HepG2 (cell line): ENCODE measurements at regions not wholly inside any gene's neighbourhood (a gene's known extent, or its start where the extent isn't known, plus 50 kb on each side); places are given as distances from the start of the nearest gene placed in this dataset.

Experiments
- ATAC-seq: fragments of 200-7000 bp; cut with Tn5 transposase; 3 replicates; pipeline ENCODE4 v1.9.1; 2020; ENCODE audit warnings: mild to moderate bottlenecking, moderate library complexity
- BruUV-seq: library from RNA; stranded (reverse); fragments of 400-500 nt; replicated peaks from 2 replicates; lab custom pipeline; 2021; lab: Mats Ljungman, UMichigan
- CTCF ChIA-PET: fragments of 300-600 bp; formaldehyde crosslinking; extraction: SDS; loops from one replicate; lab custom pipeline; 2021; ENCODE audit warnings: low total read pairs, inconsistent platforms, low intra/inter-chr PET ratio; lab: Yijun Ruan, JAX
- POLR2A ChIA-PET: fragments of 350-600 bp; sonication (Branson Sonifier 250); formaldehyde crosslinking; loops from one replicate; lab custom pipeline; 2020; ENCODE audit warnings: antibody characterized with exemption, inconsistent platforms; lab: Yijun Ruan, JAX
- DNase-seq: peaks from one replicate; pipeline ENCODE4 v3.0.0-alpha.2; 2015; ENCODE audit warnings: low spot score
- FAIRE-seq: peaks from 3 replicates; lab custom pipeline; 2011; peaks lifted over from hg19 to GRCh38; lab: Jason Lieb, UNC
- H2AFZ ChIP-seq: one replicate; pipeline ENCODE4 v1.6.1; 2011; ENCODE audit warnings: low read length, inconsistent platforms
- H3K27ac ChIP-seq: fragments of 300-600 bp; 3 replicates; pipeline ENCODE4 v1.8.0; 2011; ENCODE audit warnings: mixed run types, mild to moderate bottlenecking, mixed read lengths, low read length, inconsistent platforms; ENCODE audit not compliant: insufficient read depth; ENCODE audit errors: extremely low read length
- H3K27me3 ChIP-seq, 2 experiments: fragments of 200-600 bp in 1 of 2; 2 replicates in 1 of 2; 3 replicates in 1 of 2; pipeline versions ENCODE4 v1.6.0 to v1.8.0; 2011; ENCODE audit warnings: low read length in 2 of 2, mild to moderate bottlenecking in 2 of 2, moderate library complexity in 2 of 2, inconsistent platforms in 1 of 2; ENCODE audit not compliant: insufficient read depth in 2 of 2, control insufficient read depth in 1 of 2
- H3K36me3 ChIP-seq, 2 experiments: fragments of 200-600 bp in 1 of 2; replicated peaks in 1 of 2; 2 replicates in 1 of 2; 3 replicates in 1 of 2; pipeline versions ENCODE4 v1.5.1 to v1.8.0; 2011; ENCODE audit warnings: low read length in 2 of 2, inconsistent platforms in 1 of 2; ENCODE audit not compliant: insufficient read depth in 2 of 2, control insufficient read depth in 1 of 2
- H3K4me1 ChIP-seq: 2 replicates; pipeline ENCODE4 v1.5.1; 2012; ENCODE audit warnings: low read length, inconsistent platforms; ENCODE audit not compliant: insufficient read depth
- H3K4me2 ChIP-seq: 2 replicates; pipeline ENCODE4 v1.6.0; 2011; ENCODE audit warnings: low read depth, low read length, inconsistent platforms
- H3K4me3 ChIP-seq, 3 experiments: fragments of 200-600 bp in 1 of 3; sonication (generic), shearing (Covaris generic) in 1 of 3; replicated peaks in 1 of 3; 2 replicates each; pipeline ENCODE4 v1.5.1; 2011 to 2016; ENCODE audit warnings: low read length in 3 of 3, inconsistent platforms in 2 of 3, low read depth in 2 of 3, mild to moderate bottlenecking in 2 of 3, control low read depth in 1 of 3, mixed read lengths in 1 of 3; ENCODE audit not compliant: insufficient read depth in 1 of 3
- H3K79me2 ChIP-seq: one replicate; pipeline ENCODE4 v1.6.1; 2011; ENCODE audit warnings: low read length, inconsistent platforms; ENCODE audit not compliant: insufficient read depth
- H3K9ac ChIP-seq: 2 replicates; pipeline ENCODE4 v1.6.0; 2011; ENCODE audit warnings: mild to moderate bottlenecking, low read depth, low read length, inconsistent platforms; ENCODE audit not compliant: insufficient read depth
- H3K9me3 ChIP-seq: 2 replicates; pipeline ENCODE4 v1.5.1; 2012; ENCODE audit warnings: mild to moderate bottlenecking, low read length
- H4K20me1 ChIP-seq: 2 replicates; pipeline ENCODE4 v1.6.0; 2011; ENCODE audit warnings: inconsistent platforms, mild to moderate bottlenecking, low read length, moderate library complexity; ENCODE audit not compliant: insufficient read depth
- BRD4 ChIP-seq: sonication (generic); formaldehyde crosslinking; IDR thresholded peaks from 2 replicates; pipeline ENCODE4 v1.4.0; 2020; ENCODE audit warnings: missing genetic modification reagents
- CHD2 ChIP-seq: IDR thresholded peaks from 2 replicates; pipeline ENCODE4 v1.6.1; 2011; ENCODE audit warnings: low read depth, low read length, improper control_type of control experiment
- KLF9 ChIP-seq: IDR thresholded peaks from 2 replicates; pipeline ENCODE4 v1.6.1; 2016; ENCODE audit warnings: low read depth
- MYC ChIP-seq: sonication (generic); formaldehyde crosslinking; IDR thresholded peaks from 2 replicates; pipeline ENCODE4 v1.9.0; 2021; ENCODE audit warnings: missing genetic modification reagents, borderline replicate concordance
- NRL ChIP-seq: sonication (generic); formaldehyde crosslinking; IDR thresholded peaks from 2 replicates; pipeline ENCODE4 v1.5.0; 2020; ENCODE audit warnings: missing genetic modification reagents, mild to moderate bottlenecking, moderate library complexity, borderline replicate concordance
- POLR2G ChIP-seq: fragments of 200-400 bp; formaldehyde crosslinking; IDR thresholded peaks from 2 replicates; pipeline ENCODE4 v1.6.1; 2018; ENCODE audit warnings: mild to moderate bottlenecking, low read depth, low read length, moderate library complexity
- REPIN1 ChIP-seq: sonication (generic); formaldehyde crosslinking; IDR thresholded peaks from 2 replicates; pipeline ENCODE4 v1.8.0; 2022; ENCODE audit warnings: missing genetic modification reagents, low read depth, mild to moderate bottlenecking, borderline replicate concordance
- ZFP36L2 ChIP-seq: sonication (generic); formaldehyde crosslinking; IDR thresholded peaks from 2 replicates; pipeline ENCODE4 v1.4.0; 2020; ENCODE audit warnings: missing genetic modification reagents
- ZUFSP ChIP-seq: sonication (generic); formaldehyde crosslinking; IDR thresholded peaks from 2 replicates; pipeline ENCODE4 v1.9.0; 2021; ENCODE audit warnings: missing genetic modification reagents, mild to moderate bottlenecking, borderline replicate concordance
- WGBS: methylation state at CpG from one replicate; pipeline ENCODE4 v1.1.6; 2017; ENCODE audit warnings: low lambda C conversion rate; 5-methylcytosine and 5-hydroxymethylcytosine counted together
- in situ Hi-C: cut with HindIII; loops from 2 replicates; pipeline ENCODE4 v1.10.0; 2017; ENCODE audit warnings: low pct_unique_long_range_greater_than_20kb; ENCODE audit not compliant: extremely low pct_ligation_motif_present
- intact Hi-C: fragments of 100-400 bp; cut with micrococcal nuclease; formaldehyde crosslinking; loops from one replicate; pipeline ENCODE4 v1.10.0; 2022; ENCODE audit not compliant: unreplicated experiment

- Histone ChIP-seq H3K27me3 (no peaks in the 10 kb centered on the region), H3K4me1 (no peaks in the 10 kb centered on the region), H3K4me2 (no peak overlapping the region), H3K27ac (no peak overlapping the region), H2AFZ (no peak overlapping the region), H3K79me2 (no peaks in the 10 kb centered on the region), H3K4me3 (no peak overlapping the region), H3K9ac (no peak overlapping the region), H4K20me1 (no peaks in the 10 kb centered on the region), H3K36me3 (no peaks in the 10 kb centered on the region), H3K9me3 (no peaks in the 10 kb centered on the region)
- no TSS peak for BruUV-seq
- ChIA-PET POLR2A (no interaction called here), CTCF (no interaction called here)
- WGBS: 3% methylated on average over 3 of the region's 3 CpGs
- intact Hi-C loops (no loop called here), in situ Hi-C loops (no loop called here)
- no peak for TF ChIP-seq REPIN1 (CRISPR knock-in tag)
- no peak for TF ChIP-seq NRL (CRISPR knock-in tag)
- TF ChIP-seq MYC (CRISPR knock-in tag): no peak
- no peak for TF ChIP-seq ZUFSP (CRISPR knock-in tag)
- no peak for TF ChIP-seq BRD4
- no peak for TF ChIP-seq CHD2
- TF ChIP-seq KLF9 (CRISPR knock-in tag): no peak
- no peak for TF ChIP-seq ZFP36L2 (CRISPR knock-in tag)
- no peak for TF ChIP-seq POLR2G
- ATAC-seq: no peak
- no peak for DNase-seq
- FAIRE-seq: no peak
These were observed 244.5 kb upstream of the PITX2 start for GRCh38 chr4:110867251-110867960.
